SU-DHL-6 (cell line): ENCODE measurements at regions not wholly inside any gene's neighbourhood (a gene's known extent, or its start where the extent isn't known, plus 50 kb on each side); places are given as distances from the start of the nearest gene placed in this dataset.

Experiments
- H2AFZ ChIP-seq: fragments of 200-600 bp; sonication (generic); 2 replicates; pipeline ENCODE4 v1.6.1; 2014; ENCODE audit warnings: low read depth, mild to moderate bottlenecking, moderate library complexity, mixed read lengths, antibody characterized with exemption, low read length; ENCODE audit not compliant: severe bottlenecking
- H3F3A ChIP-seq: fragments of 200-600 bp; shearing (Covaris generic); 2 replicates; pipeline ENCODE4 v1.6.0; 2016; ENCODE audit warnings: antibody characterized with exemption, mild to moderate bottlenecking; ENCODE audit not compliant: insufficient read depth
- H3K27ac ChIP-seq: fragments of 200-600 bp; sonication (generic); 2 replicates; pipeline ENCODE4 v1.5.1; 2016; ENCODE audit warnings: low read depth, mild to moderate bottlenecking, low read length, moderate library complexity, mixed read lengths
- H3K27me3 ChIP-seq: fragments of 200-600 bp; sonication (generic), shearing (Covaris generic); 2 replicates; pipeline ENCODE4 v1.6.0; 2014; ENCODE audit warnings: mild to moderate bottlenecking, low read length
- H3K36me3 ChIP-seq: fragments of 200-600 bp; sonication (generic); 2 replicates; pipeline ENCODE4 v1.6.1; 2014; ENCODE audit warnings: mild to moderate bottlenecking, low read length, mixed read lengths
- H3K4me2 ChIP-seq: fragments of 300-600, 200-600 bp; shearing (Covaris generic), sonication (generic); 2 replicates; pipeline ENCODE4 v1.6.0; 2014; ENCODE audit warnings: low read length, low read depth, mild to moderate bottlenecking; ENCODE audit not compliant: poor library complexity, severe bottlenecking
- H3K4me3 ChIP-seq: fragments of 200-600 bp; sonication (generic); 2 replicates; pipeline ENCODE4 v1.5.1; 2014; ENCODE audit warnings: antibody characterized with exemption, low read length, mild to moderate bottlenecking, mixed read lengths; ENCODE audit not compliant: insufficient read depth, poor library complexity, severe bottlenecking
- H3K79me2 ChIP-seq: fragments of 200-600 bp; sonication (generic); 2 replicates; pipeline ENCODE4 v1.6.1; 2014; ENCODE audit warnings: mild to moderate bottlenecking, low read length, moderate library complexity; ENCODE audit not compliant: insufficient read depth
- H3K9ac ChIP-seq: fragments of 200-600 bp; sonication (generic); 2 replicates; pipeline ENCODE4 v1.7.0; 2014; ENCODE audit warnings: mild to moderate bottlenecking, low read length
- H3K9me2 ChIP-seq: fragments of 200-600 bp; sonication (generic); replicated peaks from 2 replicates; pipeline ENCODE4 v1.6.1; 2014; ENCODE audit warnings: low read length; ENCODE audit not compliant: insufficient read depth
- H3K9me3 ChIP-seq: fragments of 200-600 bp; sonication (generic); 2 replicates; pipeline ENCODE4 v1.6.1; 2014; ENCODE audit warnings: low read length, mixed read lengths; ENCODE audit not compliant: insufficient read depth
- H4K20me1 ChIP-seq: fragments of 200-600 bp; sonication (generic); 2 replicates; pipeline ENCODE4 v1.6.1; 2014; ENCODE audit warnings: low read depth, mild to moderate bottlenecking, antibody characterized with exemption, low read length, moderate library complexity, mixed read lengths
- CTCF ChIP-seq: fragments of 200-600 bp; sonication (generic); IDR thresholded peaks from one replicate; pipeline ENCODE4 v1.5.1; 2017; ENCODE audit warnings: antibody characterized with exemption, mild to moderate bottlenecking, low read length, moderate library complexity; ENCODE audit not compliant: insufficient read depth, poor library complexity, severe bottlenecking
- EZH2phosphoT487 ChIP-seq: fragments of 200-600 bp; sonication (generic), shearing (Covaris generic); conservative IDR thresholded peaks from 2 replicates; pipeline ENCODE4 v1.6.1; 2018; ENCODE audit warnings: mild to moderate bottlenecking, antibody characterized with exemption, low read length, moderate library complexity, mixed read lengths

- TF ChIP-seq EZH2phosphoT487 (no peak), CTCF (no peak)
- H3K27me3 ChIP-seq, result no peaks in the 10 kb centered on the region
- no peak overlapping the region for H3K4me3 ChIP-seq
- no peaks in the 10 kb centered on the region for H3K36me3 ChIP-seq
- H4K20me1 ChIP-seq, result no peaks in the 10 kb centered on the region
- no peak overlapping the region for H3K27ac ChIP-seq
- H3K79me2 ChIP-seq, result no peaks in the 10 kb centered on the region
- H3K9me2 ChIP-seq, result no peaks in the 10 kb centered on the region
- no peak overlapping the region for H3K9ac ChIP-seq
- H3F3A ChIP-seq, result no peaks in the 10 kb centered on the region
- H3K9me3 ChIP-seq, result no peaks in the 10 kb centered on the region
- H3K4me2 ChIP-seq, result no peak overlapping the region
- H2AFZ ChIP-seq, result no peak overlapping the region
These were observed 188.6 kb downstream of the HINT1 start for GRCh38 chr5:130976493-130976892.

GRCh38 chr5:130975847-130976246 is 189.2 kb downstream of the HINT1 start:
- H3F3A ChIP-seq, result no peaks in the 10 kb centered on the region
- H3K4me3 ChIP-seq, result no peak overlapping the region
- H2AFZ ChIP-seq, result no peak overlapping the region
- no peaks in the 10 kb centered on the region for H4K20me1 ChIP-seq
- no peak overlapping the region for H3K4me2 ChIP-seq
- no peak for TF ChIP-seq EZH2phosphoT487
- no peak for TF ChIP-seq CTCF
- H3K9me3 ChIP-seq, result no peaks in the 10 kb centered on the region
- H3K27me3 ChIP-seq, result no peaks in the 10 kb centered on the region
- no peak overlapping the region for H3K27ac ChIP-seq
- H3K9me2 ChIP-seq, result no peaks in the 10 kb centered on the region
- H3K79me2 ChIP-seq, result no peaks in the 10 kb centered on the region
- no peaks in the 10 kb centered on the region for H3K36me3 ChIP-seq
- H3K9ac ChIP-seq, result no peak overlapping the region

- H3K27me3 ChIP-seq, result no peaks in the 10 kb centered on the region
- H3K36me3 ChIP-seq, result no peaks in the 10 kb centered on the region
- H3K9ac ChIP-seq, result no peak overlapping the region
- H3K27ac ChIP-seq, result no peak overlapping the region
- H4K20me1 ChIP-seq, result no peaks in the 10 kb centered on the region
- no peak for TF ChIP-seq CTCF
- TF ChIP-seq EZH2phosphoT487, result no peak
- H3K9me3 ChIP-seq, result no peaks in the 10 kb centered on the region
- H3K4me2 ChIP-seq, result no peak overlapping the region
- H3K9me2 ChIP-seq, result no peaks in the 10 kb centered on the region
- H2AFZ ChIP-seq, result no peak overlapping the region
- H3K79me2 ChIP-seq, result no peaks in the 10 kb centered on the region
- no peaks in the 10 kb centered on the region for H3F3A ChIP-seq
- H3K4me3 ChIP-seq, result no peak overlapping the region
These were observed 189.8 kb downstream of the HINT1 start for GRCh38 chr5:130975299-130975698.
